ENCODE measurements at regions not wholly inside any gene's neighbourhood (a gene's known extent, or its start where the extent isn't known, plus 50 kb on each side); places are given as distances from the start of the nearest gene placed in this dataset.
"Not testable (repeated sequence)": the region's sequence is repeated elsewhere in the genome, so short reads cannot be mapped to it uniquely, and the experiment has no call there.

GRCh38 chr5:1731855-1732237 is 67.8 kb downstream of the MRPL36 start:
- DNase-seq = not testable (repeated sequence)

GRCh38 chr5:1731091-1731639 is 68.5 kb downstream of the MRPL36 start:
- no peak for DNase-seq

- no peak for DNase-seq
Observed at GRCh38 chr5:1730487-1730847, 69.2 kb downstream of the MRPL36 start.

GRCh38 chr5:1729641-1730486 is 69.8 kb downstream of the MRPL36 start:
- no peak for DNase-seq

GRCh38 chr5:1728846-1729245 is 70.8 kb downstream of the MRPL36 start:
- no peak for DNase-seq

- DNase-seq = no peak
Observed at GRCh38 chr5:1727571-1727970, 72.1 kb downstream of the MRPL36 start.

- no peak for DNase-seq
Observed at GRCh38 chr5:1726956-1727355, 72.7 kb downstream of the MRPL36 start.

- DNase-seq = no peak
Observed at GRCh38 chr5:1726469-1726865, 73.2 kb downstream of the MRPL36 start.

GRCh38 chr5:1725641-1726468 is 73.8 kb downstream of the MRPL36 start:
- DNase-seq = no peak

GRCh38 chr5:1724822-1725602 is 74.6 kb downstream of the MRPL36 start:
- DNase-seq = no peak

GRCh38 chr5:1723957-1724821 is 75.4 kb downstream of the MRPL36 start:
- no peak for DNase-seq

- DNase-seq = no peak
Observed at GRCh38 chr5:1723476-1723875, 76.2 kb downstream of the MRPL36 start.

GRCh38 chr5:1722877-1723276 is 76.8 kb downstream of the MRPL36 start:
- no peak for DNase-seq

GRCh38 chr5:1720396-1721110 is 79.1 kb downstream of the MRPL36 start:
- DNase-seq = no peak

GRCh38 chr5:1719860-1720259 is 79.8 kb downstream of the MRPL36 start:
- no peak for DNase-seq

GRCh38 chr5:1718669-1719068 is 81.0 kb downstream of the MRPL36 start:
- DNase-seq = no peak

GRCh38 chr5:1710091-1710490 is 89.5 kb downstream of the MRPL36 start:
- DNase-seq = not testable (repeated sequence)

- DNase-seq = no peak
Observed at GRCh38 chr5:1709171-1709803, 90.3 kb downstream of the MRPL36 start.

- no peak for DNase-seq
Observed at GRCh38 chr5:1708592-1709141, 91.0 kb downstream of the MRPL36 start.

Data from anterior cingulate cortex (tissue), 58 donors.